WTC11 (cell line): ENCODE measurements at regions not wholly inside any gene's neighbourhood (a gene's known extent, or its start where the extent isn't known, plus 50 kb on each side); places are given as distances from the start of the nearest gene placed in this dataset.

ENCODE experiments used
- ATAC-seq: fragments of 200-7000 bp; cut with Tn5 transposase; 2 replicates; pipeline ENCODE4 v1.10.0; 2021; ENCODE audit warnings: mild to moderate bottlenecking, moderate library complexity
- CTCF ChIA-PET: fragments of 300-600 bp; sonication (Branson Sonifier 250); formaldehyde crosslinking; loops from one replicate; lab custom pipeline; 2021; ENCODE audit warnings: antibody characterized with exemption; lab: Charles Lee
- POLR2A ChIA-PET: fragments of 350-600 bp; sonication (Branson Sonifier 250); formaldehyde crosslinking; loops from one replicate; lab custom pipeline; 2021; ENCODE audit warnings: antibody characterized with exemption; lab: Charles Lee
- DNase-seq: peaks from one replicate; pipeline ENCODE4 v3.0.0; 2021; ENCODE audit warnings: low spot score
- H3K27ac Mint-ChIP-seq: 2 replicates; pipeline ENCODE4 v1.8.0; 2021; ENCODE audit warnings: mixed read lengths
- H3K27me3 Mint-ChIP-seq: 2 replicates; pipeline ENCODE4 v1.8.0; 2021; ENCODE audit warnings: low read depth, mild to moderate bottlenecking, moderate library complexity, mixed read lengths
- H3K36me3 Mint-ChIP-seq: 2 replicates; pipeline ENCODE4 v1.8.0; 2021; ENCODE audit warnings: mixed read lengths
- H3K4me1 Mint-ChIP-seq: 2 replicates; pipeline ENCODE4 v1.8.0; 2022; ENCODE audit warnings: mixed read lengths
- H3K4me3 Mint-ChIP-seq: 2 replicates; pipeline ENCODE4 v1.8.0; 2021; ENCODE audit warnings: mild to moderate bottlenecking, moderate library complexity, mixed read lengths
- H3K9me3 Mint-ChIP-seq: 2 replicates; pipeline ENCODE4 v1.8.0; 2021; ENCODE audit warnings: mixed read lengths
- ARID4B ChIP-seq: sonication (generic); formaldehyde crosslinking; IDR thresholded peaks from 2 replicates; pipeline ENCODE4 v1.8.0; 2023; ENCODE audit warnings: missing genetic modification reagents, mild to moderate bottlenecking, borderline replicate concordance
- ATF3 ChIP-seq: sonication (generic); formaldehyde crosslinking; conservative IDR thresholded peaks from 2 replicates; pipeline ENCODE4 v1.8.1; 2022; ENCODE audit warnings: mild to moderate bottlenecking, missing genetic modification reagents
- E2F4 ChIP-seq: sonication (generic); formaldehyde crosslinking; IDR thresholded peaks from 2 replicates; pipeline ENCODE4 v1.8.1; 2022; ENCODE audit warnings: low read depth, mild to moderate bottlenecking, moderate library complexity, missing genetic modification reagents, borderline replicate concordance
- HMGA2 ChIP-seq: fragments of 250-450 bp; sonication (Bioruptor Pico); IDR thresholded peaks from 2 replicates; pipeline ENCODE4 v1.4.0; 2021; ENCODE audit warnings: mild to moderate bottlenecking, moderate library complexity
- JAZF1 ChIP-seq: fragments of 250-450 bp; sonication (Bioruptor Pico); IDR thresholded peaks from 2 replicates; pipeline ENCODE4 v1.9.0; 2021; ENCODE audit warnings: moderate library complexity, mild to moderate bottlenecking, inconsistent platforms
- MYBL2 ChIP-seq: sonication (generic); formaldehyde crosslinking; IDR thresholded peaks from 2 replicates; pipeline ENCODE4 v1.8.1; 2023; ENCODE audit warnings: mild to moderate bottlenecking, moderate library complexity, missing genetic modification reagents
- NR2C2 ChIP-seq: sonication (generic); formaldehyde crosslinking; IDR thresholded peaks from 2 replicates; pipeline ENCODE4 v1.8.0; 2022; ENCODE audit warnings: mild to moderate bottlenecking, missing genetic modification reagents
- RORB ChIP-seq: fragments of 250-450 bp; sonication (Bioruptor Pico); IDR thresholded peaks from 2 replicates; pipeline ENCODE4 v1.9.0; 2021; ENCODE audit warnings: mild to moderate bottlenecking
- SOX15 ChIP-seq: fragments of 250-450 bp; sonication (Bioruptor Pico); IDR thresholded peaks from 2 replicates; pipeline ENCODE4 v1.9.0; 2021; ENCODE audit warnings: mild to moderate bottlenecking
- TCF7 ChIP-seq: sonication (generic); formaldehyde crosslinking; IDR thresholded peaks from 2 replicates; pipeline ENCODE4 v1.8.0; 2022; ENCODE audit warnings: mild to moderate bottlenecking, low read depth, missing genetic modification reagents, moderate library complexity
- TP53 ChIP-seq: sonication (generic); formaldehyde crosslinking; IDR thresholded peaks from 2 replicates; pipeline ENCODE4 v1.8.1; 2023; ENCODE audit warnings: mild to moderate bottlenecking, missing genetic modification reagents
- ZNF232 ChIP-seq: sonication (generic); formaldehyde crosslinking; IDR thresholded peaks from 2 replicates; pipeline ENCODE4 v1.8.0; 2022; ENCODE audit warnings: mild to moderate bottlenecking, missing genetic modification reagents
- ZNF281 ChIP-seq: sonication (generic); formaldehyde crosslinking; IDR thresholded peaks from 2 replicates; pipeline ENCODE4 v1.8.0; 2023; ENCODE audit warnings: mild to moderate bottlenecking, missing genetic modification reagents
- ZNF416 ChIP-seq: fragments of 250-450 bp; sonication (Bioruptor Pico); IDR thresholded peaks from 2 replicates; pipeline ENCODE4 v1.9.0; 2021; ENCODE audit warnings: mild to moderate bottlenecking, inconsistent platforms
- ZNF671 ChIP-seq: fragments of 250-450 bp; sonication (Bioruptor Pico); IDR thresholded peaks from 2 replicates; pipeline ENCODE4 v1.8.0; 2021; ENCODE audit warnings: mild to moderate bottlenecking
- ZSCAN18 ChIP-seq: fragments of 250-450 bp; sonication (Bioruptor Pico); IDR thresholded peaks from 2 replicates; pipeline ENCODE4 v2.1.2; 2022; ENCODE audit warnings: mild to moderate bottlenecking, moderate library complexity
- TF ChIP-seq, protein P1 (sequence below): sonication (generic); formaldehyde crosslinking; IDR thresholded peaks from 2 replicates; pipeline ENCODE4 v1.8.0; 2022; ENCODE audit warnings: mild to moderate bottlenecking, missing genetic modification reagents
- TF ChIP-seq, protein P2 (sequence below): sonication (generic); formaldehyde crosslinking; IDR thresholded peaks from 2 replicates; pipeline ENCODE4 v1.8.1; 2023; ENCODE audit warnings: mild to moderate bottlenecking, missing genetic modification reagents, moderate library complexity
- TF ChIP-seq, protein P3 (sequence below): fragments of 250-450 bp; sonication (Bioruptor Pico); conservative IDR thresholded peaks from 2 replicates; pipeline ENCODE4 v1.9.0; 2021; ENCODE audit warnings: mild to moderate bottlenecking

- POLR2A ChIA-PET = interaction anchor here (0.6 kb wide), 1 partner anchor 74 kb away, joined by 4 read pairs; no protein-coding TSS in a partner anchor
- TF ChIP-seq ZSCAN18 (peak; percentile 72; the same call in 1 of the 2 replicates), ZNF232 (CRISPR knock-in tag) (no peak)
- CTCF ChIA-PET = interaction anchor here (0.9 to 3.5 kb wide), 3 partner anchors 79 to 282 kb away, joined by 3 to 15 read pairs (median 4); no protein-coding TSS in a partner anchor
- ATAC-seq = peak; percentile 76
- Mint-ChIP-seq H3K27me3 (no peaks in the 10 kb centered on the region), H3K9me3 (no peaks in the 10 kb centered on the region), H3K4me1 (peaks cover 59% of the 10 kb centered on the region), H3K27ac (no peak overlapping the region), H3K36me3 (peaks cover 8% of the 10 kb centered on the region), H3K4me3 (no peak overlapping the region)
- DNase-seq = no peak
Observed at GRCh38 chr11:27215471-27216269, 147.3 kb downstream of the CCDC34 start.

- ATAC-seq = no peak
- no peak overlapping the region for H3K27ac Mint-ChIP-seq
- H3K4me3 Mint-ChIP-seq = no peak overlapping the region
- H3K27me3 Mint-ChIP-seq = no peaks in the 10 kb centered on the region
- H3K4me1 Mint-ChIP-seq = peaks cover 58% of the 10 kb centered on the region
- DNase-seq = no peak
- ChIA-PET POLR2A (no interaction called here), CTCF (interaction anchor here (0.9 to 3.5 kb wide), 3 partner anchors 80 to 271 kb away, joined by 4 to 15 read pairs (median 6); no protein-coding TSS in a partner anchor)
- no peaks in the 10 kb centered on the region for H3K9me3 Mint-ChIP-seq
- peaks cover 8% of the 10 kb centered on the region for H3K36me3 Mint-ChIP-seq
- TF ChIP-seq SOX15 (CRISPR knock-in tag) (no peak), TP53 (CRISPR knock-in tag) (no peak), ZNF671 (CRISPR knock-in tag) (no peak), ZNF416 (CRISPR knock-in tag) (no peak), E2F4 (CRISPR knock-in tag) (no peak), HMGA2 (CRISPR knock-in tag) (no peak), RORB (CRISPR knock-in tag) (no peak), MYBL2 (CRISPR knock-in tag) (no peak), ZNF281 (CRISPR knock-in tag) (no peak), JAZF1 (CRISPR knock-in tag) (no peak), ARID4B (CRISPR knock-in tag) (no peak), TCF7 (no peak), ATF3 (CRISPR knock-in tag) (no peak), NR2C2 (CRISPR knock-in tag) (no peak)
- TF ChIP-seq, protein P1, sequence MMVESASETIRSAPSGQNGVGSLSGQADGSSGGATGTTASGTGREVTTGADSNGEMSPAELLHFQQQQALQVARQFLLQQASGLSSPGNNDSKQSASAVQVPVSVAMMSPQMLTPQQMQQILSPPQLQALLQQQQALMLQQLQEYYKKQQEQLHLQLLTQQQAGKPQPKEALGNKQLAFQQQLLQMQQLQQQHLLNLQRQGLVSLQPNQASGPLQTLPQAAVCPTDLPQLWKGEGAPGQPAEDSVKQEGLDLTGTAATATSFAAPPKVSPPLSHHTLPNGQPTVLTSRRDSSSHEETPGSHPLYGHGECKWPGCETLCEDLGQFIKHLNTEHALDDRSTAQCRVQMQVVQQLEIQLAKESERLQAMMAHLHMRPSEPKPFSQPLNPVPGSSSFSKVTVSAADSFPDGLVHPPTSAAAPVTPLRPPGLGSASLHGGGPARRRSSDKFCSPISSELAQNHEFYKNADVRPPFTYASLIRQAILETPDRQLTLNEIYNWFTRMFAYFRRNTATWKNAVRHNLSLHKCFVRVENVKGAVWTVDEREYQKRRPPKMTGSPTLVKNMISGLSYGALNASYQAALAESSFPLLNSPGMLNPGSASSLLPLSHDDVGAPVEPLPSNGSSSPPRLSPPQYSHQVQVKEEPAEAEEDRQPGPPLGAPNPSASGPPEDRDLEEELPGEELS (CRISPR knock-in tag) = no peak
- TF ChIP-seq, protein P2, sequence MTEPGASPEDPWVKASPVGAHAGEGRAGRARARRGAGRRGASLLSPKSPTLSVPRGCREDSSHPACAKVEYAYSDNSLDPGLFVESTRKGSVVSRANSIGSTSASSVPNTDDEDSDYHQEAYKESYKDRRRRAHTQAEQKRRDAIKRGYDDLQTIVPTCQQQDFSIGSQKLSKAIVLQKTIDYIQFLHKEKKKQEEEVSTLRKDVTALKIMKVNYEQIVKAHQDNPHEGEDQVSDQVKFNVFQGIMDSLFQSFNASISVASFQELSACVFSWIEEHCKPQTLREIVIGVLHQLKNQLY = no peak
- TF ChIP-seq, protein P3, sequence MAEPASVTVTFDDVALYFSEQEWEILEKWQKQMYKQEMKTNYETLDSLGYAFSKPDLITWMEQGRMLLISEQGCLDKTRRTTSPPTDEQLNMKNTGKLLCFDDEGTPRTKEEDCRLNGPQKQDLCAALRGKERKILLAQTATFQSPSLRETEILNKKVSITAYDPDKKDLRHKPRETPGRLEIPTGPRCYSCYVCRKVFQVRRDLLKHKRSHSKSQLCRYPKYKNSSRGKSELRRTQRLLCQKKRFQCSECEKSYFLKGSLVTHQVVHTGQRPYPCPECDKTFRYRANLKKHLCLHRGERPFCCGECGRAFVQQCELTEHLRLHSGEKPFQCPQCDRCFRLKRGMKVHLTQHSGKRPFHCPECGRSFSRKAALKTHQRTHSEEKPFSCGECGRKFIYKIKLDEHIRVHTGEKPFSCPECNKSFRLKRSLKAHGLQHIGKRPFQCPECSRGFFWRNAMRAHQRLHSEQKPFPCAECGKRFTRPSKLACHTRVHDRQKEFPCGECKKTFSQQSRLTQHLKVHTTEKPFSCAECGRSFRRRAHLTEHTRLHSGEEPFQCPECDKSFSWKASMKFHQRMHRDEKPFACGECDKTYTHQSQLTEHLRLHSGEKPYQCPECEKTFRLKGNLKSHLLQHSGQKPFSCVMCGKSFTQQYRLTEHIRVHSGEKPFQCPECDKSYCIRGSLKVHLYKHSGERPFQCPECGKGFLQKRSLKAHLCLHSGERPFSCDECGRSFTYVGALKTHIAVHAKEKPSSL = no peak
Observed at GRCh38 chr11:27214713-27215112, 148.3 kb downstream of the CCDC34 start.
